Skeletal muscle tissue (tissue), 3 donors: ENCODE measurements at regions not wholly inside any gene's neighbourhood (a gene's known extent, or its start where the extent isn't known, plus 50 kb on each side); places are given as distances from the start of the nearest gene placed in this dataset.
"Not testable (repeated sequence)": the region's sequence is repeated elsewhere in the genome, so short reads cannot be mapped to it uniquely, and the experiment has no call there.

ENCODE experiments used
- H3K27ac ChIP-seq: one replicate; pipeline ENCODE4 v1.7.0; 2013; ENCODE audit warnings: mild to moderate bottlenecking, low read depth, low read length, inconsistent platforms
- H3K27me3 ChIP-seq, 3 donors: one replicate each; pipeline ENCODE4 v1.7.0; 2013; ENCODE audit warnings: low read length in 3 of 3; ENCODE audit not compliant: control insufficient read depth in 3 of 3, insufficient read depth in 3 of 3
- H3K36me3 ChIP-seq, 3 donors: one replicate each; pipeline ENCODE4 v1.7.0; 2013; ENCODE audit warnings: low read length in 3 of 3; ENCODE audit not compliant: control insufficient read depth in 3 of 3, insufficient read depth in 3 of 3
- H3K4me1 ChIP-seq, 3 donors: one replicate each; pipeline ENCODE4 v1.7.0; 2013; ENCODE audit warnings: low read length in 3 of 3, mild to moderate bottlenecking in 3 of 3; ENCODE audit not compliant: control insufficient read depth in 3 of 3, insufficient read depth in 3 of 3
- H3K4me3 ChIP-seq, 3 donors: one replicate each; pipeline ENCODE4 v1.7.0; 2013; ENCODE audit warnings: low read length in 3 of 3
- H3K9ac ChIP-seq, 3 donors: one replicate each; pipeline ENCODE4 v1.7.0; 2013; ENCODE audit warnings: low read length in 3 of 3, mild to moderate bottlenecking in 3 of 3, moderate library complexity in 2 of 3, low read depth in 1 of 3
- H3K9me3 ChIP-seq, 3 donors: one replicate each; pipeline ENCODE4 v1.7.0; 2013; ENCODE audit warnings: low read length in 3 of 3; ENCODE audit not compliant: control insufficient read depth in 3 of 3
- donor health status: Osteomylitis.

GRCh38 chr10:2326411-2326810, 589.1 kb upstream of the ADARB2 start:
- H3K9ac ChIP-seq = no peak overlapping the region
- no peak overlapping the region for H3K27ac ChIP-seq
- H3K36me3 ChIP-seq = no peaks in the 10 kb centered on the region
- H3K27me3 ChIP-seq = no peaks in the 10 kb centered on the region
- H3K9me3 ChIP-seq = no peaks in the 10 kb centered on the region
- H3K4me3 ChIP-seq = no peak overlapping the region
- no peaks in the 10 kb centered on the region for H3K4me1 ChIP-seq

DNA sequence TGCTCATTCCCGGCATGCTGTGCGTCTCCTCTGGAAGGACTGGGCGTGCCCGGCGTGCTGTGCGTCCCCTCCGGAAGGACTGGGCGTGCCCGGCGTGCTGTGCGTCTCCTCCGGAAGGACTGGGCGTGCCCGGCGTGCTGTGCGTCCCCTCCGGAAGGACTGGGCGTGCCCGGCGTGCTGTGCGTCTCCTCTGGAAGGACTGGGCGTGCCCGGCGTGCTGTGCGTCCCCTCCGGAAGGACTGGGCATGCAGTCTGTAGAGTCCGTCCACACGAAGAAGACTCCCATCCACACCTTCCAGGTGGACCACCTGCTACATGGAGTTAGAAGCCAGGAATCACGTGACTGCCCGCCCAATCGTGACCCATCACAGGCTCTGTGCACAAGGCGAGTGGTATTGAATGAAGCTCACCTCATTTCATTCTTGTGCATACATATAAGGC, 577.7 kb upstream of the ADARB2 start:
- not testable (repeated sequence) for H3K27ac ChIP-seq, H3K9me3 ChIP-seq, H3K4me1 ChIP-seq, H3K27me3 ChIP-seq, H3K4me3 ChIP-seq, H3K36me3 ChIP-seq, H3K9ac ChIP-seq

DNA sequence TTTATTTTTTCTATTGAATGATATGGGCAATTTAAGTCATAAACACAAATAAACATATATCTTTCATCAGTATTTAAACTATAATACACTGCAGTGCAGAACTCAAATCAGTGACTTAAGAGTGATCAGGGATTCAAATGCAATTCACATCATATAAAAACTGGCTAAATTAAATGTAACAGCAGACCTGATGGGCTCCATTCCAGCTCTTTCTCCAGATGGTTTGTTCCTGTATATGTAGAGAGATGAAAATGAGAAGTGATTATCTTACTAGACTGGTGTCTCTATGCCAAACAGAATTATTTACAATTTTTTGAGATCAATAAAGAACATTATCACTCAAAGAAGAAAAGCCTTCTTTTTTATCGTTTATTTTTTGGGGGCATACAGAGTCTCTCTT, 568.8 kb upstream of the ADARB2 start:
- Histone ChIP-seq H3K27me3 (no peaks in the 10 kb centered on the region), H3K36me3 (no peaks in the 10 kb centered on the region), H3K4me1 (no peaks in the 10 kb centered on the region), H3K9ac (no peak overlapping the region), H3K27ac (no peak overlapping the region), H3K9me3 (no peaks in the 10 kb centered on the region), H3K4me3 (no peak overlapping the region)

GRCh38 chr10:2303169-2303568, 565.8 kb upstream of the ADARB2 start:
- Histone ChIP-seq H3K36me3 (no peaks in the 10 kb centered on the region), H3K4me1 (no peaks in the 10 kb centered on the region), H3K4me3 (no peak overlapping the region), H3K27me3 (no peaks in the 10 kb centered on the region), H3K27ac (no peak overlapping the region), H3K9ac (no peak overlapping the region), H3K9me3 (no peaks in the 10 kb centered on the region)

DNA sequence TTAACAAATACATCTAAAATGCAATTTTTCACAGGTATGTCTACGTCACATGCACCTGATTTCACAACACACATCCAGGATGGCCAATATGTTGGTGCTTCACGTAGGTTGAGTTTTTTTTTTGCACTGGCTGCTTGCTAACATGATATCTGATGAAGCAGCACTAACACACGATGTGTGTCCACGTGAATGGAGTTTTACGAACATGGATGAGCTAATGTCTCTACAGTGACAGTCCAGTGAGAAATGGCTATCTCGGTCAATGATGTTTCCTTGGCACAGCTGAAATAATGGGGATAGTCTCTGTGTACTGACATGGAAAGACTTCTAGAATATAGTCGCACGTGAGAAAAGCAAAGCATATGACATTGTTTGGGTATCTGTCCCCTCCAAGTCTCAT, 563.9 kb upstream of the ADARB2 start:
- no peaks in the 10 kb centered on the region for H3K36me3 ChIP-seq
- no peak overlapping the region for H3K9ac ChIP-seq
- H3K27ac ChIP-seq = no peak overlapping the region
- no peaks in the 10 kb centered on the region for H3K27me3 ChIP-seq
- H3K4me3 ChIP-seq = no peak overlapping the region
- H3K9me3 ChIP-seq = no peaks in the 10 kb centered on the region
- H3K4me1 ChIP-seq = no peaks in the 10 kb centered on the region

GRCh38 chr10:2300231-2300630, 562.9 kb upstream of the ADARB2 start:
- Histone ChIP-seq H3K4me3 (no peak overlapping the region), H3K36me3 (no peaks in the 10 kb centered on the region), H3K9ac (no peak overlapping the region), H3K9me3 (peaks cover 0 to under 1% (median 0%) of the 10 kb centered on the region in 3 donors), H3K27ac (no peak overlapping the region), H3K27me3 (no peaks in the 10 kb centered on the region), H3K4me1 (no peaks in the 10 kb centered on the region)

GRCh38 chr10:2296179-2296891, 559.0 kb upstream of the ADARB2 start:
- no peaks in the 10 kb centered on the region for H3K27me3 ChIP-seq
- no peak overlapping the region for H3K4me3 ChIP-seq
- no peaks in the 10 kb centered on the region for H3K4me1 ChIP-seq
- H3K27ac ChIP-seq = no peak overlapping the region
- no peak overlapping the region for H3K9ac ChIP-seq
- H3K9me3 ChIP-seq = peaks cover 0 to 3% (median 0%) of the 10 kb centered on the region in 3 donors
- H3K36me3 ChIP-seq = no peaks in the 10 kb centered on the region

DNA sequence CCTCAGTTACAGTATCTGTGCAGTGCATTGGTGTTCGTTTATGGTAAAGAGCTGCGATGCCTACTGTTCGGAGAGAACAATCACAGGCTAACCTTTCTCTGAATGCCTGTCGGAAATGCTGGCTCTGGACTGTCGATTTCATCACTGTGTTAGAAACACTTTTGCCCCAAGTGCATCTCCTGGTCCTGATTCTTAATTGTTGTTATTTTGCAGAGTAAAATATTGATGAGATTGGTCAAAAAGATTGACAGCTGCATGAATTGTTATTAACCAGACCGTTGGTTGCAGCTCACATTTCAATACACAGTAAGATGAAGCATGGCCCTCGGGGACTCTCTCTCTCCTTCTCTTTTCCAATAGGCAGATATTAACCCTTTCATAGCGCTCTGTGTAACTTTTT, 557.4 kb upstream of the ADARB2 start:
- H3K4me3 ChIP-seq = no peak overlapping the region
- no peaks in the 10 kb centered on the region for H3K27me3 ChIP-seq
- no peaks in the 10 kb centered on the region for H3K4me1 ChIP-seq
- no peak overlapping the region for H3K27ac ChIP-seq
- no peaks in the 10 kb centered on the region for H3K36me3 ChIP-seq
- H3K9me3 ChIP-seq = peaks cover 0 to 3% (median 0%) of the 10 kb centered on the region in 3 donors
- H3K9ac ChIP-seq = no peak overlapping the region

GRCh38 chr10:2284071-2284470, 546.7 kb upstream of the ADARB2 start:
- no peaks in the 10 kb centered on the region for H3K4me1 ChIP-seq
- no peak overlapping the region for H3K4me3 ChIP-seq
- no peak overlapping the region for H3K27ac ChIP-seq
- peaks cover 0 to 6% (median 0%) of the 10 kb centered on the region in 3 donors for H3K27me3 ChIP-seq
- no peak overlapping the region for H3K9ac ChIP-seq
- H3K36me3 ChIP-seq = no peaks in the 10 kb centered on the region
- no peaks in the 10 kb centered on the region for H3K9me3 ChIP-seq

DNA sequence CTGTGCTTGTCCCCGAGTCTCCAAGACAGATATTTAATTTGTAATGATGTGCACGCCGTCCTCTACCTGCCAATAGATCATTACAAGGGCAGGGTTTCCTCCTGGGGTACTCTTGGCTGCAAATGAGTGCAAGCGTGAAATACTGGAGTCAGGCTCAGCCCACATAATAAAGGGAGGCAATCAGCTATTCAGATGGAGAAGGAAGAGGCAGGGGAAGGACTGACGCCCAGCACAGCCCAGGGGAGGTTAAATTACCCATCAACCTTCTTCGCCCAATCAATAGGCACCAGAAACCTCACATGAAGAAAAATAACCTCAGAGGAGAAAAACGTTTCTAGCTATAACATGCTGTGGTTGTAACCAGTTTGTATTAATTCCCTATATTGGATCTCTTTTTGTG, 544.9 kb upstream of the ADARB2 start:
- Histone ChIP-seq H3K9ac (no peak overlapping the region), H3K9me3 (no peaks in the 10 kb centered on the region), H3K4me1 (no peaks in the 10 kb centered on the region), H3K36me3 (no peaks in the 10 kb centered on the region), H3K4me3 (no peak overlapping the region), H3K27ac (no peak overlapping the region), H3K27me3 (peaks cover 0 to 3% (median 0%) of the 10 kb centered on the region in 3 donors)
